ENCODE measurements at regions not wholly inside any gene's neighbourhood (a gene's known extent, or its start where the extent isn't known, plus 50 kb on each side); places are given as distances from the start of the nearest gene placed in this dataset.

DNA sequence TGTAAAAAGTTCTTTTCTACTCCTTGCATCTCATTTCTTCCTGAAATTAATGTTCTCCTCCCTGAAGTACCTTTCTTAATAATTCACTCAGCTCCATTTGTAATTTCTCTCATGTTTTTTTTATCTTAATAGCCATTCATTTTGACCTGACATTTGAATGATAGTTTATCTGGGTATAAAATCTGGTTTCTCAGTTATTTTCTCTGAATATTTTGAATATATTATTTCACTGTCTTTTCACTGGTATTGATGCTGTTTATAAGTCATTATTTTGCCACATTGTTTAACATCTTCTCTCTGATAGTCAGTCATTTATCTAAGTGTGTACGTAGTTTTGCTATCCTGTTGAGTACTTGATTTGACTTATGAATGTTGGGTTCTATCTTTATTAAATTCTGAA, 68.8 kb upstream of the ARHGAP18 start:
- no peak for DNase-seq

- no peak for DNase-seq
Observed at GRCh38 chr6:129777371-129777770, 67.4 kb upstream of the ARHGAP18 start.

GRCh38 chr6:129776542-129777330, 66.8 kb upstream of the ARHGAP18 start:
- DNase-seq: no peak

- peak; percentile 74 for DNase-seq
Observed at GRCh38 chr6:129774697-129775447, 64.9 kb upstream of the ARHGAP18 start.

DNA sequence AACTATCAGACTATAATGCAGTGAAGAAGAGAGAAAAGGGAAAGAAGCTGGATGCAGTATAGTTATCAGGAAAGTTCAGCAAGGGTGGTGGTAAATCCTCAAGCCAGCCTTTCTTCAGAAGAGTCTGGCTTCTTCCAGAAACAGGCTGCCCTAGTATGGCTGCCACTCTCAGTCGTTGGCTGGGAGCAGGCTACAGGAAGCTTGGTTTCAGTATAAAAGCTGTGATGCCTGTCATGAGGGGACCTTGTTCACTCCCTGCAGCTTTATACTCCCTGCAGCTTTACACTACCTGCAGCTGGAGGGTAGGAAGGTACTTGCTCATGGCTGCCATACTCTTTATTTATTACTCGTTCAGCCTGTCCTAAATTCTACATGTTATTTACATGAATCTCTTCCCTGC, 63.3 kb upstream of the ARHGAP18 start:
- no peak for DNase-seq

GRCh38 chr6:129771678-129772077, 61.7 kb upstream of the ARHGAP18 start:
- no peak for DNase-seq

GRCh38 chr6:129767776-129768485, 58.0 kb upstream of the ARHGAP18 start:
- no peak for DNase-seq

DNA sequence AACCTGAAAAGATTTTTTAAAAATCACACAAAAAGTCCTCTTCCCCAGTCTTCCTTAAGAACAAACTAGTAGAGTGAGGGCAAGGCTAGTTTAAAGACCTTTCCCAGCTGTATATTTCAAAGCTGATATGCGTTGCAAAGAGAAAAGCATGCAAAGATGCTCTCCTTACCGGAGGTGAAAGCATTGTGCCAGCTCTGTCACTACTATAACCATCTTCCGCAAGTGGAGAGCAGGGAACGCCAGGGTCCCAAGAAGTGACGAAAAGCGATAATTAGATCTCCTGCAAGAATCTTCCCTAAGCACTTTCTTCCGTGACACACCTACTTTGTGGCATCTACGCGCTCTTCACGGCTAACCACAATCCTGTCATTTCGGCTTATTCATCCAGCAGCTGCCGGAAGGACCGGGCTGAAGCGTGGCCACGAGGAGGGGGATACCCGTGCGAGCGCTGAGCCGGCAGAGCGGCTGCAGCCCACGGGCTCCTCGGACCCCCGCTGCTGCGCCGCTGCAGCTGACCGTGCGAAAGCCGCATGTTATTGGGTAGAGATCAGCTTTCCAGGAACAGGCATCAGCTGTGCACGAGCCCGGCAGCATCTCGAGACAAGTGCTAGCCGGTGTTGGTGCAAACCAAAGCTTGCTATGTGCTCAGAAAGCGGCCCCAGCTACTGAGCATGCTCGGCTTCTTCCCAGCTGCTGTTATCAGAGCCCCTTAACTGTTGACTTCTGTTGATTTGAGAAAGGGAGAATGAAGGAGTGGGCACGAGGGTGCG, 57.2 kb upstream of the ARHGAP18 start:
- DNase-seq: peak; percentile 73

- DNase-seq: no peak
Observed at GRCh38 chr6:129764761-129765407, 54.9 kb upstream of the ARHGAP18 start.

GRCh38 chr6:129759796-129760605, 50.0 kb upstream of the ARHGAP18 start:
- DNase-seq: no peak

Measured in MV-4-11 (cell line).